ENCODE measurements at regions not wholly inside any gene's neighbourhood (a gene's known extent, or its start where the extent isn't known, plus 50 kb on each side); places are given as distances from the start of the nearest gene placed in this dataset.

- H3K27me3 Mint-ChIP-seq (ENCODE audit: unreplicated experiment), result no peaks in the 10 kb centered on the region
- intact Hi-C loops (cut with micrococcal nuclease; ENCODE audit: unreplicated experiment), result no loop called here
These were observed 199.5 kb upstream of the FAM83B start for GRCh38 chr6:54646951-54647664.

GRCh38 chr6:54654381-54654780 is 192.2 kb upstream of the FAM83B start:
- no TSS peak for BruUV-seq (replicated peaks)

More at GRCh38 chr6:54646951-54647664, 199.5 kb upstream of the FAM83B start:
- no peak overlapping the region for H3K4me3 Mint-ChIP-seq (ENCODE audit: low read depth, unreplicated experiment)
- DNase-seq, result no peak
- no TSS peak for BruUV-seq (replicated peaks)
- no peaks in the 10 kb centered on the region for H3K36me3 Mint-ChIP-seq (ENCODE audit: insufficient read depth, unreplicated experiment)
- no peaks in the 10 kb centered on the region for H3K9me3 Mint-ChIP-seq (ENCODE audit: low read depth, unreplicated experiment)
- CTCF ChIA-PET, result no interaction called here
- H3K27ac Mint-ChIP-seq (ENCODE audit: unreplicated experiment), result no peak overlapping the region
- H3K4me1 Mint-ChIP-seq (ENCODE audit: low read depth, unreplicated experiment), result no peaks in the 10 kb centered on the region
- TF ChIP-seq CTCF (IDR thresholded peaks at IDR 0.05; ENCODE audit: unreplicated experiment), result no peak

GRCh38 chr6:54655162-54655561 is 191.4 kb upstream of the FAM83B start:
- no TSS peak for BruUV-seq (replicated peaks)
- DNase-seq, result no peak
- Mint-ChIP-seq H3K36me3 (ENCODE audit: insufficient read depth, unreplicated experiment) (no peaks in the 10 kb centered on the region), H3K9me3 (ENCODE audit: low read depth, unreplicated experiment) (no peaks in the 10 kb centered on the region), H3K27me3 (ENCODE audit: unreplicated experiment) (no peaks in the 10 kb centered on the region), H3K4me1 (ENCODE audit: low read depth, unreplicated experiment) (peaks cover 14% of the 10 kb centered on the region), H3K4me3 (ENCODE audit: low read depth, unreplicated experiment) (no peak overlapping the region), H3K27ac (ENCODE audit: unreplicated experiment) (no peak overlapping the region)
- CTCF ChIA-PET, result no interaction called here
- intact Hi-C loops (cut with micrococcal nuclease; ENCODE audit: unreplicated experiment), result no loop called here
- TF ChIP-seq CTCF (IDR thresholded peaks at IDR 0.05; ENCODE audit: unreplicated experiment), result no peak

More at GRCh38 chr6:54654381-54654780, 192.2 kb upstream of the FAM83B start:
- CTCF ChIA-PET, result no interaction called here
- Mint-ChIP-seq H3K9me3 (ENCODE audit: low read depth, unreplicated experiment) (no peaks in the 10 kb centered on the region), H3K27me3 (ENCODE audit: unreplicated experiment) (no peaks in the 10 kb centered on the region), H3K4me3 (ENCODE audit: low read depth, unreplicated experiment) (no peak overlapping the region), H3K27ac (ENCODE audit: unreplicated experiment) (no peak overlapping the region), H3K4me1 (ENCODE audit: low read depth, unreplicated experiment) (peaks cover 14% of the 10 kb centered on the region), H3K36me3 (ENCODE audit: insufficient read depth, unreplicated experiment) (no peaks in the 10 kb centered on the region)
- TF ChIP-seq CTCF (IDR thresholded peaks at IDR 0.05; ENCODE audit: unreplicated experiment), result no peak
- intact Hi-C loops (cut with micrococcal nuclease; ENCODE audit: unreplicated experiment), result no loop called here
- no peak for DNase-seq

- CTCF ChIA-PET, result no interaction called here
- Mint-ChIP-seq H3K9me3 (ENCODE audit: low read depth, unreplicated experiment) (no peaks in the 10 kb centered on the region), H3K27ac (ENCODE audit: unreplicated experiment) (no peak overlapping the region), H3K36me3 (ENCODE audit: insufficient read depth, unreplicated experiment) (no peaks in the 10 kb centered on the region), H3K4me3 (ENCODE audit: low read depth, unreplicated experiment) (no peak overlapping the region), H3K27me3 (ENCODE audit: unreplicated experiment) (no peaks in the 10 kb centered on the region), H3K4me1 (ENCODE audit: low read depth, unreplicated experiment) (no peaks in the 10 kb centered on the region)
- DNase-seq, result no peak
- intact Hi-C loops (cut with micrococcal nuclease; ENCODE audit: unreplicated experiment), result no loop called here
- no peak for TF ChIP-seq CTCF (IDR thresholded peaks at IDR 0.05; ENCODE audit: unreplicated experiment)
- BruUV-seq (replicated peaks), result no TSS peak
These were observed 181.3 kb upstream of the FAM83B start for GRCh38 chr6:54665278-54665677.

All from Calu3 (cell line).